ENCODE measurements at regions not wholly inside any gene's neighbourhood (a gene's known extent, or its start where the extent isn't known, plus 50 kb on each side); places are given as distances from the start of the nearest gene placed in this dataset.

DNA sequence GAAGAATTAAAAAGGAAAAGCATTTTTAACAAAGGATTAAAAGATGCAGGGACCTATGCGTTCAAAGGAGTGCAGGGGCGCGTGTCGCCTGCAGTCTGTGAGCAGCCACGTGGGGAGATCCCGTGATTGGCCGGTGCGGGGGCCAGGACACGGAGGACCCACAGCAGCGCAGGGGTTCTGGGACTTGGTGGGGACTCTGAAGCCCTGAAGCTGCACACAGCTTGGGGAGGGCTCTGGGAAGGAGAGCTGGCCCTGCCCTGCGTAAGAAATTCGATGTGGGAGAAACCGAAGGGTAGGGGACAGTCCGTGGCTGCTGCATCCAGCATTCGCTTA, 268.1 kb downstream of the KLF6 start:
- TF ChIP-seq, protein P1, sequence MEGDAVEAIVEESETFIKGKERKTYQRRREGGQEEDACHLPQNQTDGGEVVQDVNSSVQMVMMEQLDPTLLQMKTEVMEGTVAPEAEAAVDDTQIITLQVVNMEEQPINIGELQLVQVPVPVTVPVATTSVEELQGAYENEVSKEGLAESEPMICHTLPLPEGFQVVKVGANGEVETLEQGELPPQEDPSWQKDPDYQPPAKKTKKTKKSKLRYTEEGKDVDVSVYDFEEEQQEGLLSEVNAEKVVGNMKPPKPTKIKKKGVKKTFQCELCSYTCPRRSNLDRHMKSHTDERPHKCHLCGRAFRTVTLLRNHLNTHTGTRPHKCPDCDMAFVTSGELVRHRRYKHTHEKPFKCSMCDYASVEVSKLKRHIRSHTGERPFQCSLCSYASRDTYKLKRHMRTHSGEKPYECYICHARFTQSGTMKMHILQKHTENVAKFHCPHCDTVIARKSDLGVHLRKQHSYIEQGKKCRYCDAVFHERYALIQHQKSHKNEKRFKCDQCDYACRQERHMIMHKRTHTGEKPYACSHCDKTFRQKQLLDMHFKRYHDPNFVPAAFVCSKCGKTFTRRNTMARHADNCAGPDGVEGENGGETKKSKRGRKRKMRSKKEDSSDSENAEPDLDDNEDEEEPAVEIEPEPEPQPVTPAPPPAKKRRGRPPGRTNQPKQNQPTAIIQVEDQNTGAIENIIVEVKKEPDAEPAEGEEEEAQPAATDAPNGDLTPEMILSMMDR (IDR thresholded peaks at IDR 0.05), result no peak
- no peak for TF ChIP-seq POLR2A (IDR thresholded peaks at IDR 0.05)

All from heart left ventricle (tissue), 13 donors.